ENCODE measurements at regions not wholly inside any gene's neighbourhood (a gene's known extent, or its start where the extent isn't known, plus 50 kb on each side); places are given as distances from the start of the nearest gene placed in this dataset.

GRCh38 chr14:89493877-89494634 lies 77.0 kb upstream of the FOXN3 start:
- H2AFZ ChIP-seq (ENCODE audit: low read length) = no peak overlapping the region
- no peaks in the 10 kb centered on the region for H3K4me1 ChIP-seq (ENCODE audit: insufficient read depth, low read length)
- H3K79me2 ChIP-seq (ENCODE audit: insufficient read depth, low read length) = no peaks in the 10 kb centered on the region
- H3K4me2 ChIP-seq (ENCODE audit: insufficient read depth, low read length) = no peak overlapping the region
- peaks cover 2% of the 10 kb centered on the region for H4K20me1 ChIP-seq (ENCODE audit: insufficient read depth, low read length)
- H3K4me3 ChIP-seq (ENCODE audit: insufficient read depth, low read length) = no peak overlapping the region
- no peak for TF ChIP-seq CTCF (IDR thresholded peaks at IDR 0.05; ENCODE audit: extremely low read depth, low read depth, low read length)
- no peaks in the 10 kb centered on the region for H3K36me3 ChIP-seq (ENCODE audit: insufficient read depth, low read length)
- H3K27me3 ChIP-seq (ENCODE audit: insufficient read depth, low read length) = peaks cover 4% of the 10 kb centered on the region
- no peak overlapping the region for H3K27ac ChIP-seq (ENCODE audit: low read depth, low read length)
- H3K9me3 ChIP-seq (ENCODE audit: low read depth, low read length) = no peaks in the 10 kb centered on the region
- no peak for DNase-seq (ENCODE audit: insufficient read length, low spot score, missing footprints)

GRCh38 chr14:89493406-89493805 lies 76.4 kb upstream of the FOXN3 start:
- peaks cover 2% of the 10 kb centered on the region for H4K20me1 ChIP-seq (ENCODE audit: insufficient read depth, low read length)
- H3K4me2 ChIP-seq (ENCODE audit: insufficient read depth, low read length) = no peak overlapping the region
- no peaks in the 10 kb centered on the region for H3K4me1 ChIP-seq (ENCODE audit: insufficient read depth, low read length)
- TF ChIP-seq CTCF (IDR thresholded peaks at IDR 0.05; ENCODE audit: extremely low read depth, low read depth, low read length) = no peak
- H3K36me3 ChIP-seq (ENCODE audit: insufficient read depth, low read length) = no peaks in the 10 kb centered on the region
- H3K27ac ChIP-seq (ENCODE audit: low read depth, low read length) = no peak overlapping the region
- H3K4me3 ChIP-seq (ENCODE audit: insufficient read depth, low read length) = no peak overlapping the region
- no peak for DNase-seq (ENCODE audit: insufficient read length, low spot score, missing footprints)
- no peak overlapping the region for H2AFZ ChIP-seq (ENCODE audit: low read length)
- no peaks in the 10 kb centered on the region for H3K79me2 ChIP-seq (ENCODE audit: insufficient read depth, low read length)
- H3K9me3 ChIP-seq (ENCODE audit: low read depth, low read length) = no peaks in the 10 kb centered on the region
- peaks cover 4% of the 10 kb centered on the region for H3K27me3 ChIP-seq (ENCODE audit: insufficient read depth, low read length)

GRCh38 chr14:89491711-89492381 lies 74.8 kb upstream of the FOXN3 start:
- Histone ChIP-seq H3K36me3 (ENCODE audit: insufficient read depth, low read length) (no peaks in the 10 kb centered on the region), H4K20me1 (ENCODE audit: insufficient read depth, low read length) (peaks cover 2% of the 10 kb centered on the region), H3K27ac (ENCODE audit: low read depth, low read length) (no peak overlapping the region), H3K27me3 (ENCODE audit: insufficient read depth, low read length) (peaks cover 4% of the 10 kb centered on the region), H3K4me3 (ENCODE audit: insufficient read depth, low read length) (no peak overlapping the region), H2AFZ (ENCODE audit: low read length) (no peak overlapping the region), H3K4me2 (ENCODE audit: insufficient read depth, low read length) (no peak overlapping the region), H3K4me1 (ENCODE audit: insufficient read depth, low read length) (no peaks in the 10 kb centered on the region), H3K79me2 (ENCODE audit: insufficient read depth, low read length) (no peaks in the 10 kb centered on the region), H3K9me3 (ENCODE audit: low read depth, low read length) (no peaks in the 10 kb centered on the region)
- no peak for TF ChIP-seq CTCF (IDR thresholded peaks at IDR 0.05; ENCODE audit: extremely low read depth, low read depth, low read length)
- DNase-seq (ENCODE audit: insufficient read length, low spot score, missing footprints) = peak; percentile 57

GRCh38 chr14:89490466-89490865 lies 73.4 kb upstream of the FOXN3 start:
- H2AFZ ChIP-seq (ENCODE audit: low read length) = no peak overlapping the region

More at GRCh38 chr14:89490466-89490865, 73.4 kb upstream of the FOXN3 start:
- no peak overlapping the region for H3K4me3 ChIP-seq (ENCODE audit: insufficient read depth, low read length)
- no peaks in the 10 kb centered on the region for H3K9me3 ChIP-seq (ENCODE audit: low read depth, low read length)
- H4K20me1 ChIP-seq (ENCODE audit: insufficient read depth, low read length) = peaks cover 2% of the 10 kb centered on the region
- DNase-seq (ENCODE audit: insufficient read length, low spot score, missing footprints) = no peak
- peaks cover 4% of the 10 kb centered on the region for H3K27me3 ChIP-seq (ENCODE audit: insufficient read depth, low read length)
- H3K4me1 ChIP-seq (ENCODE audit: insufficient read depth, low read length) = no peaks in the 10 kb centered on the region
- TF ChIP-seq CTCF (IDR thresholded peaks at IDR 0.05; ENCODE audit: extremely low read depth, low read depth, low read length) = no peak
- H3K27ac ChIP-seq (ENCODE audit: low read depth, low read length) = no peak overlapping the region
- no peaks in the 10 kb centered on the region for H3K36me3 ChIP-seq (ENCODE audit: insufficient read depth, low read length)
- H3K4me2 ChIP-seq (ENCODE audit: insufficient read depth, low read length) = peak overlapping the region; percentile 58
- no peaks in the 10 kb centered on the region for H3K79me2 ChIP-seq (ENCODE audit: insufficient read depth, low read length)

Measured in osteoblast (primary cell).